GM12891 (cell line): ENCODE measurements at regions not wholly inside any gene's neighbourhood (a gene's known extent, or its start where the extent isn't known, plus 50 kb on each side); places are given as distances from the start of the nearest gene placed in this dataset.
"Not testable (repeated sequence)": the region's sequence is repeated elsewhere in the genome, so short reads cannot be mapped to it uniquely, and the experiment has no call there.

Source experiments
- DNase-seq: peaks from one replicate; pipeline ENCODE4 v3.0.0; 2011; ENCODE audit warnings: low spot score; ENCODE audit not compliant: insufficient read length
- FAIRE-seq: peaks from 2 replicates; lab custom pipeline; 2011; peaks lifted over from hg19 to GRCh38; lab: Jason Lieb, UNC
- PAX5 ChIP-seq: IDR thresholded peaks from 2 replicates; pipeline ENCODE4 v1.6.1; 2011; ENCODE audit warnings: low read length, moderate library complexity, mild to moderate bottlenecking; ENCODE audit not compliant: insufficient read depth, severe bottlenecking
- POLR2A ChIP-seq: IDR thresholded peaks from 2 replicates; pipeline ENCODE4 v1.6.1; 2011; ENCODE audit warnings: low read depth, low read length, control low read depth
- POLR2AphosphoS5 ChIP-seq: IDR thresholded peaks from 2 replicates; pipeline ENCODE4 v1.6.1; 2011; ENCODE audit warnings: low read depth, low read length, control low read depth
- POU2F2 ChIP-seq: IDR thresholded peaks from 2 replicates; pipeline ENCODE4 v1.6.1; 2011; ENCODE audit warnings: low read depth, mild to moderate bottlenecking, control low read depth, low read length, moderate library complexity
- SPI1 ChIP-seq: IDR thresholded peaks from 2 replicates; pipeline ENCODE4 v1.6.1; 2011; ENCODE audit warnings: low read depth, low read length, control low read depth
- TAF1 ChIP-seq: IDR thresholded peaks from 2 replicates; pipeline ENCODE4 v1.6.1; 2011; ENCODE audit warnings: low read depth, low read length, control low read depth

DNA sequence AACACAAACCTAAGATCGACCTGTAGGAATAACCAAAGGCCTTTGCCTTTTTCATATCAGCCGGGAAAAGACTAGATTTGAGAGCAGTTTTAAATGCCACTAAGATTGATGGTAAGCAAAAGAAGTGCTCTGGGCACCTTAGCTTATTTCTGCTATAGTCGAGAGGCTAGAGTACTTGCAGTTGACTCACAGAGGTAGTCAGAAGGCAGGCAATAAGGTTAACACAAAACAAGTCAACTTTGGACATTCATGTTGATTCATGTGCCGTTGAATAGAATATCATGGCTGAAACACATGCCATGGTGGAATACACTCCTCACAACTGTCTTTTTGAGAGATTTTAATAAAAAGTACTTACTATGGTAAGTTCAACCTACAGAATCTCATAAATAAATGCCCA is 507.6 kb downstream of the ZEB2 start:
- DNase-seq (no peak), FAIRE-seq (no peak)
- no peak for TF ChIP-seq PAX5
- TF ChIP-seq TAF1, result no peak
- TF ChIP-seq SPI1, result no peak
- no peak for TF ChIP-seq POLR2AphosphoS5
- TF ChIP-seq POU2F2, result no peak
- no peak for TF ChIP-seq POLR2A

DNA sequence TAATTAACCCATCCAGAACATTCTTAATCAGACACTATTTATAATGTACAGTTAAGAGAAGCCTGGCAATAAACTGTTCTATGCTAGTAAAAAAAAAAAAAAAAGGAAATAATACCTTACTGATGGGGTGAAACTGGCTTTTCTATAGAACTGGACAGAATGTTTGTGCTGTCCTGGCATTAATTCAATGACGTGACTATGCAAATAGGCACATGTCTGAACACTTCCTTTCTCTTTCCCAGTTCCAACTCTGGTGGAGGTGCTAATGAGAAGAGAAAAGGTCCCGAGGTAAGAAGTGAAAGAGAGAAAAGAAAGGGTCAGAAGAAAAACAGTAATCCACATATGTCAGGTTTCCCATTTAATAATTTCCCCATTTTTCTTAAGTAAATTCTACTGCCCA is 508.4 kb downstream of the ZEB2 start:
- no peak for DNase-seq
- TF ChIP-seq TAF1, result no peak
- TF ChIP-seq POLR2AphosphoS5, result no peak
- TF ChIP-seq POU2F2, result no peak
- 0 out of 2 replicates have a peak, but pooled peaks have one; percentile 6 for TF ChIP-seq SPI1
- no peak for FAIRE-seq

DNA sequence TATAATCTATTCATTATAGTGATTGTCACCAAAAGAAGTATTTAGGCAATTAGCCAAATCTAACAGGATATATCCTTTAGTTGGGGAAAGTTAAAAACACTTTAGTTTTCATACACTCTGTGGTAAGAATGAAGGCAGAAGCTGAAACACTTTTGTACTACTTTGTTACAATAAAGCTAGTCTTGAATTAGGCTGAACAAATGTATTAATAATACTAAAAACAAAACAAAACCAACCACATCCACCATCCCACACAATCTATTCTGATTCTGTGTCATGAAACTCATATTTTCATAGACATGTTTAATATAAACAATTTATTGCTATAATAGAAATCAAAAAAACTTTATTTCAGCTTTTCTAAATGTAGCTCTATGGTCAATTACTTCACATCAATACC is 508.8 kb downstream of the ZEB2 start:
- FAIRE-seq (no peak), DNase-seq (no peak)
- TF ChIP-seq POLR2AphosphoS5 (no peak), TAF1 (no peak), PAX5 (no peak), POU2F2 (no peak), POLR2A (no peak), SPI1 (no peak)

DNA sequence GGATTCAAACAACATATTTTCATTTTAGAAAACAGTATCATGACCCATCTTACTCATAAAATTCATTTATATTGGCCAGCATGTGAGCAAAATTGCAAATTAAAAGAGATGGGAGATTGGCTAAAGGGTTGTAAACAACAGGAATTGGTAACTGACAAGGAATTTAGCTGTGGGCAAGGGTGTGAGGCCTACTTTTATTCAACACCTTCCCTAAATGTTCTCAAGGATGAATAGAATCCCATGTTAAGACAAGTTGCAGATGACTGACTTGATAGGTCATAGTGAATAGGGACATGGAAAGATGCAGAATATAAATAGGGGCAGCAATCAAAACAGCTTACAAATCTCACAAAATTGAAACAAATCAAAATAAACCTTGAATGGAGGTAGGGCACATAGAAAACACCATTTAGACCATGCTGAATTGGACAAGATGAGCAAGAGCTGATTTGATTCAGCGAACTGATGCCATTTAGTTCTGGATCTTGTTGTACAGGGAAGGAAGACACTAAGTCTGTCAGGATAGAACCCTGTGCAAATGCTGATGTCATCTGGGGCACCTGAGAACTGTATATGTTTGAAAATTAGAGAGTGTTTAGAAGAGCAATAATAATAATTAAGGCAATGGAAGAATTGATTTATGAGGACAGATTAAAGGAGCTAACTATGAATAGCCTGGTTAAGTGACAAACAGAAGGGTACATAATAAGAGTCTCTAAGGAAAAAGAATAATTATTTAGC is 509.7 kb downstream of the ZEB2 start:
- FAIRE-seq, result no peak
- TF ChIP-seq TAF1, result no peak
- TF ChIP-seq SPI1, result no peak
- no peak for TF ChIP-seq POU2F2
- no peak for TF ChIP-seq PAX5
- no peak for TF ChIP-seq POLR2AphosphoS5
- no peak for DNase-seq

DNA sequence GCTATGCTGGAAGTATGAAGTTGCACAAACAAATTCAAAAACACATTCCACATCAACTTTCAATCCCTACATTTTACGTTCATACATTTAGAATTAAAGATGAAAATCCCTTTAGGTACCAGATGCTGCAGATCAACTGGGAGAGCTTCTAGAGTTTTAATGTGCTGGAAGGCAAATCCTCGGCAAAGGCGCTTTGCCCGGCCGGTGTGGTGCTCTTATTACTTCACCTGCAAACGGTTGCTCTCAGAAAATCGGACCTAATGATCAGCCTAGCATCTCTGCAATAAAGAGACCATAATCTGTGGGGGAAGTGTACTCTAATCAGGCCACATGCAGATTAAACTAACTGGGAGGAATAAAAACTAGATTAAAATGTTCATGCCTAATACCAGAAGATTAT is 513.8 kb downstream of the ZEB2 start:
- no peak for TF ChIP-seq POU2F2
- TF ChIP-seq TAF1, result no peak
- TF ChIP-seq PAX5, result no peak
- no peak for TF ChIP-seq SPI1
- TF ChIP-seq POLR2AphosphoS5, result no peak
- TF ChIP-seq POLR2A, result no peak
- FAIRE-seq (no peak), DNase-seq (no peak)

DNA sequence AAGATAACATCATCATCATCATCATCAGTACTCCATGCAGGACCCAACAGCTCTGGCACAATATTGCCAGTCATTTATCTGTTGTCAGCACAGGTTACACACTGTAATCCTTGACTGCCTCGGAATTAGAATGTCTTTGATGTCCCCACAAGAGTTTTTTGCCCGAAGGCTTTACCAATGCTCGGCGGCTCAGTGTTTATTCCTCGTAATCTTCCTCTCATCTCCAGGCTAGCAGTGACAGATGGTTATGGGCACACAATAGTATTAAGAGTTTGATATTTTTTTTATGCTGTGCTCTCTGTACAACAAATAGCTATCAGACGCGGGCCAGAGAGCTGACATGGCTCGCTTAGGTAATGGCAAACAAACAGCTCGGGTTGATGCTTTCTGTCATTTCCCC is 515.2 kb downstream of the ZEB2 start:
- TF ChIP-seq SPI1 (no peak), TAF1 (no peak), POU2F2 (no peak)
- no peak for FAIRE-seq
- DNase-seq, result no peak

DNA sequence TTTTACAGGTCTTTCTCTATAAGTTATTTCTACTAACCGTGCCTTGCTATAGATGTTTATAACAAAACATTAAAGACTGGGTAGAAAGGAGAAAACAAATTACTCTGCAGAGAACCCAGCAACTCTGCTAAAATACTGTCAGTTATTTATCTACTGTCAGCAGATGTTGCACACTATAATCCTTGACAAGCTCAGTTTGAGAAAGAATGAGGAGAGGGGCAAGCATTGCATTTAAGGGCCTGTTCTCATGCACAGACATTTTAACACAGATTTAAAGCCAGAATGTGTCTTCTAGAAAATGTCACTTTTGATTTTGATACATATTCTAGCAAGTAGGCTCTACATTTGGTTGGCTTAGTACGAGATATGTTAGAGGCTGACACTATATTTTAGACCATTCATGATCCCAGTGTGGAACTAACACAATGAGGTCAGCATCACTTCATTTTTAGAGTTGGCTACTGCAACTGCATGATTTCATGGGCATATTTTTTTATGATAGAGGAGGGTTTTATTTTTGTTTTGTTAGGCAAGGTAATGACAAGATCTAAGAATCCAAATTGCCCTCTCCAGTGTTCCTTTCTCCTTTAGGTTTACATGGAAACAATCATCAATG is 516.4 kb downstream of the ZEB2 start:
- no peak for FAIRE-seq
- no peak for DNase-seq
- TF ChIP-seq POLR2A (no peak), POLR2AphosphoS5 (no peak), TAF1 (no peak), PAX5 (no peak), POU2F2 (no peak), SPI1 (no peak)

DNA sequence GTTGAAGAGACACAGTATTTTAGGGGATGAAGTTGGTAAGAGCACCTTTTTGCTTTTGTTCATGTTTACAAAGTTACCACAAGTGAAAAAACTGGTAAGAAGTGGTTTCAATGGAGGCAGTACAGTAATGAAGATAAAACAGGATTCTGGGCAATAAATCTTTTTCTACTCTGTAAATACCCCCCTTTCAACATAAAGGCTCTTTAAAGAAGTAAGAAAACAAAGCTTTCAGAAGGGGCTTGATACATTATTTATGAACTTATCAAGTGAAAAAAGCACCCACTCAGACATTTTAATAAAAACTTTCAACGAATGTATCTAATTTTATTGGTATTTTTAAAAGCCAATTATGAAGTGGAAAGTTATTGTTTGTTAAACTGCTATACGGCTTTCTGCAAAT is 522.9 kb downstream of the ZEB2 start:
- no peak for DNase-seq
- TF ChIP-seq POU2F2 (no peak), PAX5 (no peak), POLR2A (no peak), SPI1 (no peak), TAF1 (no peak), POLR2AphosphoS5 (no peak)
- FAIRE-seq, result no peak

DNA sequence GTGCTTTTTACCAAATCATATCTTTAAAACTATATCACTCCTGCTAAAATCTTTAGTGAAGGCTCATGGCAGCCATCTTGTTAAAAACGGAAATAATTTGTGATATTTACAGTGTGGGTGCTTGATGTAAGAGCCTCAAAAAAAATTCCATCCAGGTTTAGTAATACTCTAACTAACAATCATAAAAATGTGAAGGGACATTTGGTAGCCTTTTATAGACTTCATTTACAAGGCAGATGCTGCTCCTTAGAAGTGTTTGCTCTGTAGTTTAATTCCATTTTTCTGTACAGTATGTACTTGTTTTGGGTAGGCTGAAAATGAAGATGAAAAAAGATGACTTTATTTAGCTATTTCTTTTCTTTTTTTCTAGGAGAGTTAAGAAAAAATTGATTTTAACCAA is 525.0 kb downstream of the ZEB2 start:
- DNase-seq (no peak), FAIRE-seq (no peak)
- TF ChIP-seq SPI1 (no peak), TAF1 (no peak), POU2F2 (no peak), PAX5 (no peak), POLR2AphosphoS5 (no peak), POLR2A (no peak)

DNA sequence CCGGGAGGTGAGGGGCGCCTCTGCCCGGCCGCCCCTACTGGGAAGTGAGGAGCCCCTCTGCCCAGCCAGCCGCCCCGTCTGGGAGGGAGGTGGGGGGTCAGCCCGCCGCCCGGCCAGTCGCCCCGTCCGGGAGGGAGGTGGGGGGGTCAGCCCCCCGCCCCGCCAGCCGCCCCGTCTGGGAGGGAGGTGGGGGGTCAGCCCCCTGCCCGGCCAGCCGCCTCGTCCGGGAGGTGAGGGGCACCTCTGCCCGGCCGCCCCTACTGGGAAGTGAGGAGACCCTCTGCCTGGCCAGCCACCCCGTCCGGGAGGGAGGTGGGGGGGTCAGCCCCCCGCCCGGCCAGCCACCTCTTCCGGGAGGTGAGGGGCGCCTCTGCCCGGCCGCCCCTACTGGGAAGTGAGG is 528.3 kb downstream of the ZEB2 start:
- not testable (repeated sequence) for FAIRE-seq

More for the DNA sequence above, 528.3 kb downstream of the ZEB2 start:
- not testable (repeated sequence) for DNase-seq
